GM12892 (cell line): ENCODE measurements at regions not wholly inside any gene's neighbourhood (a gene's known extent, or its start where the extent isn't known, plus 50 kb on each side); places are given as distances from the start of the nearest gene placed in this dataset.

Experiments
- POLR2A ChIP-seq: IDR thresholded peaks from 2 replicates; pipeline ENCODE4 v1.6.1; 2011; ENCODE audit warnings: low read depth, low read length, control low read depth
- POLR2AphosphoS5 ChIP-seq: IDR thresholded peaks from 2 replicates; pipeline ENCODE4 v1.6.1; 2011; ENCODE audit warnings: low read depth, low read length, control low read depth

DNA sequence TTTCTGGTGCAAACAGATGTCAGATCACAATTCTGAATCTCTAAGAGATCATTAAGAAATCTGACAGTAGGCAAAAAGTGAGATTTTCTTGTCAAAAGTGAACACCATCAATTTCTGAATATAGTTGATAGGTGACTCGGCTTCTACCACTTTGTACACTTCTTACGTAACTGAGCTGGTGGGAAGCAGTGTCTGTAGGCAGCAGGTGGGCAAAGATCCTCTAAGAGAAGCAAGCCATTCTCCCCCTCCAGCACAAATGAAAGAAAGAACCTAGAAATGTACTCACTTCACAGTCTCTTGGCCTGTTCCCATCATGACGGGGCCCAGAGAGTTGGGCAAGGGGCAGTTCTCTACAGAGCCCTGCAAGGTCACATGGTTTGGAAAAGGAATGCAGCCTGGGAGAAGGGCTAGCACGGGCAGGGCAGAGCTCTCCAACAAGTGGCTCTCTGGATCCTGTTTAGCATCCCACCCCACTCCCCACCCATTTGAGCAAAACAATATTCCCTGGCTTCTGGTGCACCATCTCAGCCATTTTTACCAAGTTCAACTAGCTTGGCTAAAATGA, 412.6 kb downstream of the LTN1 start:
- TF ChIP-seq POLR2A (no peak), POLR2AphosphoS5 (no peak)
